ENCODE measurements at regions not wholly inside any gene's neighbourhood (a gene's known extent, or its start where the extent isn't known, plus 50 kb on each side); places are given as distances from the start of the nearest gene placed in this dataset.

GRCh38 chr6:141282263-141282662, 850.5 kb upstream of the GJE1 start:
- TF ChIP-seq CTCF (IDR thresholded peaks at IDR 0.05; ENCODE audit: insufficient read depth, low read depth, low read length, missing control alignments), result no peak
- no peak overlapping the region for H3K4me3 ChIP-seq (ENCODE audit: low read depth, low read length)
- DNase-seq (ENCODE audit: low read depth), result no peak

- no peak overlapping the region for H3K4me3 ChIP-seq (ENCODE audit: low read depth, low read length)
- TF ChIP-seq CTCF (IDR thresholded peaks at IDR 0.05; ENCODE audit: insufficient read depth, low read depth, low read length, missing control alignments), result no peak
- DNase-seq (ENCODE audit: low read depth), result no peak
Observed at GRCh38 chr6:141269684-141270083, 863.0 kb upstream of the GJE1 start.

GRCh38 chr6:141267420-141267819, 865.3 kb upstream of the GJE1 start:
- no peak for TF ChIP-seq CTCF (IDR thresholded peaks at IDR 0.05; ENCODE audit: insufficient read depth, low read depth, low read length, missing control alignments)
- no peak overlapping the region for H3K4me3 ChIP-seq (ENCODE audit: low read depth, low read length)
- no peak for DNase-seq (ENCODE audit: low read depth)

GRCh38 chr6:141265756-141266623, 866.7 kb upstream of the GJE1 start:
- peak overlapping the region; percentile 23; the same call in 1 of the 2 replicates for H3K4me3 ChIP-seq (ENCODE audit: low read depth, low read length)
- DNase-seq (ENCODE audit: low read depth), result no peak
- no peak for TF ChIP-seq CTCF (IDR thresholded peaks at IDR 0.05; ENCODE audit: insufficient read depth, low read depth, low read length, missing control alignments)

- TF ChIP-seq CTCF (IDR thresholded peaks at IDR 0.05; ENCODE audit: insufficient read depth, low read depth, low read length, missing control alignments), result no peak
- peak; percentile 14 for DNase-seq (ENCODE audit: low read depth)
- H3K4me3 ChIP-seq (ENCODE audit: low read depth, low read length), result no peak overlapping the region
Observed at GRCh38 chr6:141264101-141264500, 868.6 kb upstream of the GJE1 start.

GRCh38 chr6:141261672-141262060, 871.1 kb upstream of the GJE1 start:
- no peak for DNase-seq (ENCODE audit: low read depth)
- no peak for TF ChIP-seq CTCF (IDR thresholded peaks at IDR 0.05; ENCODE audit: insufficient read depth, low read depth, low read length, missing control alignments)
- no peak overlapping the region for H3K4me3 ChIP-seq (ENCODE audit: low read depth, low read length)

All from GM12865 (cell line).